ENCODE measurements at regions not wholly inside any gene's neighbourhood (a gene's known extent, or its start where the extent isn't known, plus 50 kb on each side); places are given as distances from the start of the nearest gene placed in this dataset.
A peak's percentile ranks its signal among the peaks of the same experiment; 100 is the strongest.

DNA sequence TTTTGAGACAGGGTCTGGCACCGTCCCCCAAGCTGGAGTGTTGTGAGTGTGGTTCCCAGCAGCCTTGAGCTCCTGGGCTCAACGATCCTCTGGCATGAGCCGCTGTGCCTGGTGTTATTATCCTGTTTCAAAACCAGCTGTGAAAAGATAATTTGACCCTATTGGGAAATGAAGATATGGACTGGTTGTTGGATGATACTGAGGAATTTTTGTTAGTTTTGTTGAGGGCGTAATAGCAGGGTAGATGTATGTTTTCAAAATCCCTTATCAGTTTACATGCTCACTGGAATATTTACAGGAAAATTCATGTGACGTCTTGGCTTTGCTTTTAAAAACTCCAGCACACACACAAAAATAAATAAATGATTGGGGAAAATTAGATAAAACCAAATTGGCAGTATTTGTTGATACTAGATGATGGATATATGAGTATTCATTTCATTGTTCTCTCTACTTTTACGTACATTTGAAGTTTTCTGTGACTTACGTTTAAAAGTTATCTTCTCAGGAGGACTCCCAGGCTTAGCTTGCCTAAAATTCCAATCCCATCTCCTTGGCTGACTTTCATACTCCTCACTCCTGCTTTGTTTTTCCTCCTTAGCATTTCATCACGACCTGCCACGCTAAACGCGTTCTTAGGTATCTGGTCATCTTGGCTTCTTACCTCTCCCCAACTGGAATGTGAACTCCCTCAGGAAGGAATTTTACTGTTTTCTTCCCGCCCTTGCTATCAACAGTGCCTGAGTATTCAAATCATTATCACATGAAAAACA is 56.8 kb upstream of the TFRC start (continued):
- TF ChIP-seq, protein P1, sequence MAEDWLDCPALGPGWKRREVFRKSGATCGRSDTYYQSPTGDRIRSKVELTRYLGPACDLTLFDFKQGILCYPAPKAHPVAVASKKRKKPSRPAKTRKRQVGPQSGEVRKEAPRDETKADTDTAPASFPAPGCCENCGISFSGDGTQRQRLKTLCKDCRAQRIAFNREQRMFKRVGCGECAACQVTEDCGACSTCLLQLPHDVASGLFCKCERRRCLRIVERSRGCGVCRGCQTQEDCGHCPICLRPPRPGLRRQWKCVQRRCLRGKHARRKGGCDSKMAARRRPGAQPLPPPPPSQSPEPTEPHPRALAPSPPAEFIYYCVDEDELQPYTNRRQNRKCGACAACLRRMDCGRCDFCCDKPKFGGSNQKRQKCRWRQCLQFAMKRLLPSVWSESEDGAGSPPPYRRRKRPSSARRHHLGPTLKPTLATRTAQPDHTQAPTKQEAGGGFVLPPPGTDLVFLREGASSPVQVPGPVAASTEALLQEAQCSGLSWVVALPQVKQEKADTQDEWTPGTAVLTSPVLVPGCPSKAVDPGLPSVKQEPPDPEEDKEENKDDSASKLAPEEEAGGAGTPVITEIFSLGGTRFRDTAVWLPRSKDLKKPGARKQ (CRISPR knock-in tag; IDR thresholded peaks at IDR 0.05), result 0 out of 2 replicates have a peak, but pooled peaks have one; percentile 19
- no peak for TF ChIP-seq RREB1 (CRISPR knock-in tag; IDR thresholded peaks at IDR 0.05)
- no peak for TF ChIP-seq DLX4 (CRISPR knock-in tag; IDR thresholded peaks at IDR 0.05)
- TF ChIP-seq SMAD4 (CRISPR knock-in tag; conservative IDR thresholded peaks at IDR 0.05), result 0 out of 2 replicates have a peak, but pooled peaks have one; percentile 21
- TF ChIP-seq CUX1 (CRISPR knock-in tag; IDR thresholded peaks at IDR 0.05), result peak; percentile 37; the same call in 1 of the 2 replicates
- no peak for TF ChIP-seq ZFP91 (CRISPR knock-in tag; IDR thresholded peaks at IDR 0.05)
- TF ChIP-seq KAT8 (IDR thresholded peaks at IDR 0.05; ENCODE audit: low read depth), result no peak
- peak; percentile 52 for TF ChIP-seq DACH1 (IDR thresholded peaks at IDR 0.05; ENCODE audit: partially characterized antibody)

All from K562 (cell line).